ENCODE measurements at regions not wholly inside any gene's neighbourhood (a gene's known extent, or its start where the extent isn't known, plus 50 kb on each side); places are given as distances from the start of the nearest gene placed in this dataset.

GRCh38 chr2:46837704-46838103 lies 77.9 kb downstream of the MCFD2 start:
- no peak overlapping the region for H3K4me3 ChIP-seq
- H3K27me3 ChIP-seq, result no peaks in the 10 kb centered on the region
- no peaks in the 10 kb centered on the region for H3K4me1 ChIP-seq
- DNase-seq (peak in 2 of 4 donors; percentile 0 to 1), ATAC-seq (no peak)
- no peaks in the 10 kb centered on the region for H3K36me3 ChIP-seq (replicated peaks in 1 of 2; ENCODE audit: insufficient read depth in 1 of 2, low read depth in 2 of 2)
- H3K9me3 ChIP-seq, result no peaks in the 10 kb centered on the region
- 82 to 91% methylated on average over 5 of the region's 5 CpGs for WGBS, 2 donors
- TF ChIP-seq CTCF (IDR thresholded peaks at IDR 0.05) (no peak), POLR2A (IDR thresholded peaks at IDR 0.05) (no peak)
- H3K27ac ChIP-seq, result no peak overlapping the region
- intact Hi-C loops (cut with DNase I), result no loop called here

GRCh38 chr2:46837112-46837454 lies 78.5 kb downstream of the MCFD2 start:
- DNase-seq (peak in 2 of 4 donors; percentile 0 to 3), ATAC-seq (no peak)
- WGBS, 2 donors, result 92% methylated on average over 10 of the region's 10 CpGs
- intact Hi-C loops (cut with DNase I), result no loop called here
- H3K4me1 ChIP-seq, result no peaks in the 10 kb centered on the region
- H3K36me3 ChIP-seq (replicated peaks in 1 of 2; ENCODE audit: insufficient read depth in 1 of 2, low read depth in 2 of 2), result no peaks in the 10 kb centered on the region
- H3K4me3 ChIP-seq, result no peak overlapping the region
- no peak for TF ChIP-seq CTCF (IDR thresholded peaks at IDR 0.05)
- TF ChIP-seq POLR2A (IDR thresholded peaks at IDR 0.05), result no peak
- no peaks in the 10 kb centered on the region for H3K27me3 ChIP-seq
- H3K9me3 ChIP-seq, result no peaks in the 10 kb centered on the region
- H3K27ac ChIP-seq, result no peak overlapping the region

- no peaks in the 10 kb centered on the region for H3K9me3 ChIP-seq
- DNase-seq (peak in 2 of 4 donors; percentile 6 to 29), ATAC-seq (no peak)
- 61 to 77% methylated on average over 10 to 12 of the region's 12 CpGs for WGBS, 2 donors
- no peaks in the 10 kb centered on the region for H3K36me3 ChIP-seq (replicated peaks in 1 of 2; ENCODE audit: insufficient read depth in 1 of 2, low read depth in 2 of 2)
- no peak for TF ChIP-seq CTCF (IDR thresholded peaks at IDR 0.05)
- TF ChIP-seq POLR2A (IDR thresholded peaks at IDR 0.05), result no peak
- H3K27ac ChIP-seq, result no peak overlapping the region
- no peaks in the 10 kb centered on the region for H3K27me3 ChIP-seq
- H3K4me1 ChIP-seq, result no peaks in the 10 kb centered on the region
- no peak overlapping the region for H3K4me3 ChIP-seq
- intact Hi-C loops (cut with DNase I), result no loop called here
These were observed 79.1 kb downstream of the MCFD2 start for GRCh38 chr2:46836295-46837111.

- Histone ChIP-seq H3K27ac (no peak overlapping the region), H3K27me3 (no peaks in the 10 kb centered on the region), H3K4me3 (no peak overlapping the region), H3K9me3 (no peaks in the 10 kb centered on the region), H3K36me3 (replicated peaks in 1 of 2; ENCODE audit: insufficient read depth in 1 of 2, low read depth in 2 of 2) (no peaks in the 10 kb centered on the region), H3K4me1 (no peaks in the 10 kb centered on the region)
- peak in 2 of 4 donors; percentile 0 to 1 for DNase-seq
- no peak for TF ChIP-seq CTCF (IDR thresholded peaks at IDR 0.05)
- TF ChIP-seq POLR2A (IDR thresholded peaks at IDR 0.05), result no peak
- ATAC-seq, result no peak
- WGBS, 2 donors, result 79 to 88% methylated on average over 6 of the region's 6 CpGs
- intact Hi-C loops (cut with DNase I), result no loop called here
These were observed 80.1 kb downstream of the MCFD2 start for GRCh38 chr2:46835520-46835919.

GRCh38 chr2:46832543-46832942 lies 83.1 kb downstream of the MCFD2 start:
- Histone ChIP-seq H3K27me3 (no peaks in the 10 kb centered on the region), H3K9me3 (no peaks in the 10 kb centered on the region), H3K4me1 (no peaks in the 10 kb centered on the region), H3K36me3 (replicated peaks in 1 of 2; ENCODE audit: insufficient read depth in 1 of 2, low read depth in 2 of 2) (no peaks in the 10 kb centered on the region), H3K4me3 (no peak overlapping the region), H3K27ac (no peak overlapping the region)
- DNase-seq, result no peak
- intact Hi-C loops (cut with DNase I), result no loop called here
- ATAC-seq, result no peak
- no peak for TF ChIP-seq POLR2A (IDR thresholded peaks at IDR 0.05)
- TF ChIP-seq CTCF (IDR thresholded peaks at IDR 0.05), result no peak
- 65 to 70% methylated on average over 1 of the region's 1 CpG for WGBS, 2 donors

Measured in body of pancreas (tissue), 4 donors.